Upper lobe of left lung (tissue), 4 donors: ENCODE measurements at regions not wholly inside any gene's neighbourhood (a gene's known extent, or its start where the extent isn't known, plus 50 kb on each side); places are given as distances from the start of the nearest gene placed in this dataset.

Source experiments
- CTCF ChIP-seq, 6 experiments: fragments of 450-650 bp in 4 of 6; fragments of 200-600 bp in 2 of 6; sonication (generic) in 2 of 6; IDR thresholded peaks; one replicate each; pipeline ENCODE4 v1.5.1; 2016 to 2019; ENCODE audit warnings: antibody characterized with exemption in 6 of 6
- EP300 ChIP-seq, 4 donors: sonication (generic); formaldehyde crosslinking; IDR thresholded peaks; one replicate each; pipeline ENCODE4 v1.5.1; 2017; ENCODE audit warnings: antibody characterized with exemption in 4 of 4, control low read depth in 2 of 4
- POLR2A ChIP-seq, 4 donors: fragments of 450-650 bp; IDR thresholded peaks; one replicate each; pipeline ENCODE4 v1.5.1; 2016 to 2017; ENCODE audit warnings: antibody characterized with exemption in 4 of 4, mild to moderate bottlenecking in 2 of 4
- POLR2AphosphoS5 ChIP-seq, 2 donors: sonication (generic); formaldehyde crosslinking; IDR thresholded peaks; one replicate each; pipeline ENCODE4 v1.5.1; 2017; ENCODE audit warnings: antibody characterized with exemption in 2 of 2

- TF ChIP-seq CTCF (IDR thresholded peaks at IDR 0.05) (no peak), POLR2AphosphoS5 (IDR thresholded peaks at IDR 0.05) (no peak), POLR2A (IDR thresholded peaks at IDR 0.05) (no peak), EP300 (IDR thresholded peaks at IDR 0.05) (no peak)
These were observed 352.9 kb upstream of the USP9Y start for GRCh38 chrY:12348181-12348580.
